HG03045 (cell line): ENCODE measurements at regions not wholly inside any gene's neighbourhood (a gene's known extent, or its start where the extent isn't known, plus 50 kb on each side); places are given as distances from the start of the nearest gene placed in this dataset.
"Not testable (repeated sequence)": the region's sequence is repeated elsewhere in the genome, so short reads cannot be mapped to it uniquely, and the experiment has no call there.

Source experiments
- ATAC-seq: cut with Tn5 transposase; IDR thresholded peaks from one replicate; pipeline ENCODE4 v1.9.1; 2021; ENCODE audit warnings: mild to moderate bottlenecking, moderate library complexity; ENCODE audit not compliant: unreplicated experiment

GRCh38 chr13:59043016-59043415 lies 1120.7 kb downstream of the DIAPH3 start:
- ATAC-seq = no peak

DNA sequence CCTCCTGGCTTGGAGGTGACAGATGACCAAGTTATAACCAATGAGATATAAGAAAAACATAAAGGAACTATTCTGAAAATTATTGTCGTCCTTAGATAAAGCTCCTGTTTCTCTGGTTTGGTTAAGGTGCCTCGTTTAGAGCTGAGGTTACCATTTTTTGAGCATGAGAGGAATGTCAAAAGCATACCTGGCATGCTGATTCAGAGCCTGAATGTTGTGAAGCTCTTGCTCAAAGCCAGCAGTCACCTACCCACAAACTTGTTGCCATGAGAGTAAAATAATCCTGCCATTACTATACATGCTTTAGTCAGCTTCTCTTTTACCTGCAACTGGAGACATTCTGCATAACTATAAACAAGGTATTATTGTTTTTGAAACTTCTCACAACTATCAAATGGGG lies 1116.2 kb downstream of the DIAPH3 start:
- ATAC-seq = no peak

GRCh38 chr13:59061621-59062020 lies 1102.1 kb downstream of the DIAPH3 start:
- ATAC-seq = no peak

- ATAC-seq = no peak
Observed at GRCh38 chr13:59064042-59064441, 1099.7 kb downstream of the DIAPH3 start.

GRCh38 chr13:59076386-59076785 lies 1087.3 kb downstream of the DIAPH3 start:
- not testable (repeated sequence) for ATAC-seq

DNA sequence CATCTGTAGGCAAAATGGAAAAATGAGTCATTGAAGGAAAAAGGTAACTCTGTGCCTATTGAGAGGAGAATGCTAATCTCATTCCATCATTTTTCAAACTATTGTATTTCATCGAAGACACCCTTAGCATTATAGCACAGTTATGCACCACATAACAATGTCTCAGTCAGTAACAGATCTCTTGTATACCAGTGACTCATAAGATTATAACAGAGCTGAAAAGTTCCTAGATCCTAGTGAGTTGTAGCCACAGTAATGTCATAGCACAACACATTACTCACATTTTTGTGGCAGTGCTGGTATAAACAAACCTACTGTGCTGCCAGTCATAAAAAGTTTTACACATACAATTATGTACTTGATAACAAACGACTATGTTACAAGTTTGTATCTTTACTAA lies 1077.6 kb downstream of the DIAPH3 start:
- ATAC-seq = no peak

- ATAC-seq = no peak
Observed at GRCh38 chr13:59088716-59089115, 1075.0 kb downstream of the DIAPH3 start.

- ATAC-seq = no peak
Observed at GRCh38 chr13:59094181-59094580, 1069.5 kb downstream of the DIAPH3 start.

DNA sequence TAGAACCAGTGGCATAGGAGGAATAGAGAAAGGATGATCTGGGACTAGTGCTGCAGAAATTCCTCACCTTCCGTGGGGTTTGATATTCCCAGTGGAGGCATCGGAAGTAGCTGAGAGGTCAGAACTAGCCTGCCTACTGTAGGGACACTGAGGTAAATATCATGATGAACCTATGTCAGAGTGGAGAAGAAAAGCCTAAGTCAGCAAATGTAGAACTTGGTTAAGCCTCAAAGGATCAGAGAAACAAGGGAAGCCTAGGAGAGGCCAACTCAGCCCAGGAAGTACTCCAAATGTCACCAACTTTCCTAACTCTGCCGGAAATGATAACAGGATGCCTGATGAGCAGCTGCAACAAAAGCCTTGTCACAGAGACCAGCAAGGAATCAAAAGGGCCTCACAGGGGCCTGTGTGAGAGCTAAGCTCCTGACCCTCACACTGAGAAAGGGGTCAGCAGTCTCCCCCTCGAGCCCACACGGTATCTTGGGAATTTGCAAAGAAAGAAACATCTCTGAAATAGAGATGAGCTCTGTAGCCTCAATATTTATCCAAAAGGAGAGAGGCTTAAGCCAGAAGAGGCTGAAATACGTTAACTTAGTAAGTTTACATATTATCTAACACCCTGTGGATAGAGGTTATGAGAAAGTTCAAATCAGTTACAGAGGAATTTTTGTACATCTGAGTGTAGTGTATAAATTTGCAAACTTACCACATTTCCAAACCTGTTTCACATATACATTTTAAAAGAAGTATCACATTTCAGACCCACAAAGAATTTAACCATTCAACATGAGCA lies 1064.3 kb downstream of the DIAPH3 start:
- ATAC-seq = no peak

- ATAC-seq = no peak
Observed at GRCh38 chr13:59103004-59103768, 1060.5 kb downstream of the DIAPH3 start.

DNA sequence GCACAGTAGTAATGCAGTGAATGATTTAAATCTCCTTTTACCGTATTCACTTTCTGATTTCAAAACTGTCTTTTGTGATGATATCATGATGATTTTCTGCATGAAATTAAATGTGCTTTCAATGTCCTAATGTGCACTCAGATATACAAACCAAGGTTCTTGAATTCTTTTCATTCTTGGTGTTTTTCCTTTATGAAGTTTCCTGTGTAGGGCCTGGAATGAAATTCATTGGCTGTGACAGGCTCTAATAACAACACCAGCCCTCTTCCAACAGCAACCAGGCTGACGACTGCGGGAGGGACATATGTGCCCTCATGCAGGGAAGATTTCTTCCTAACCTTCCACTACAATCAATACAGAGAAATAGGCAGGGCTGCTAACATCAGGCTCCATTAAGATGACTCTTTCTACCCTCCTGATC lies 1052.0 kb downstream of the DIAPH3 start:
- no peak for ATAC-seq

DNA sequence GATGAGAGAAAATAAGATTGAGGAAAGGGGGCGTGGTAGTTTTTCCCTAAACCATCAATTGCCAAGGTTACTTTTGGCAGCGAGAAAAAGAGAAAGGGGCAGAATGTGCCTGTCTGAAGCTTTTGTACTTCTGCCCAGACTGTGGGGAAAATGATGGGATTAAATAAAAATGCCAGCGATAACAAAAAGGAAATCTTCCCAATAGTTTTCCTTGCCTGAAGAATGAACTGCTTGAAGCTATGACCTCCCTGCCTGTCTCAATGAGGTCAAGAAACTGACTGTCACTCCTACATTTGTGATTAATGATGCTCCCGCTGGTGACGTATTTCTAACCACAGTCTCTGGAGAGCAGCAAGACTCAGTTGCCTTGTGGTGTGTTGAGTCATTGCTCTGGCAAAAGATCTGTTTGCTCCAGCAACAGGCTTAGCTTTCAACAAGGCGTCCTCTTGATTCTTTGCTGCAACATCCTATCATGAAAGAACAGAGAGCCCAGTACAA lies 1051.5 kb downstream of the DIAPH3 start:
- no peak for ATAC-seq

DNA sequence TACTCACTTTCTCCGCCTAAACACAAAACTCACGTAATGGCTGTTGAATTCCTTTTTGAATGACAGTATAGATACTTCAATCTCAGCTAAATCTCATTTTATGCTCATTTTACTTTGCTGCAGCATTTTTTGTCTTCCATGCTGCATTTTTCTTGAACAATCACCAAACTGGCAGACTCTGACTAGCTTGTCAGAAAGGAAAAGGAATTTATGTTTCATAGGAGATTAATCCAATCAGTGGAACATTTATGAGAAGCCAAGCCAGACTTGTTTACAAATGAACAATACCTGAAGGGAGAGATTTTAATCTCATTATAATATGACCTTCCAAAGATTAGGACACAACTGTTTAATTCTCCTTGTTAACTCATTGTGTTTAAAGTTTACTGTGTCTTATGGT lies 1044.3 kb downstream of the DIAPH3 start:
- no peak for ATAC-seq

DNA sequence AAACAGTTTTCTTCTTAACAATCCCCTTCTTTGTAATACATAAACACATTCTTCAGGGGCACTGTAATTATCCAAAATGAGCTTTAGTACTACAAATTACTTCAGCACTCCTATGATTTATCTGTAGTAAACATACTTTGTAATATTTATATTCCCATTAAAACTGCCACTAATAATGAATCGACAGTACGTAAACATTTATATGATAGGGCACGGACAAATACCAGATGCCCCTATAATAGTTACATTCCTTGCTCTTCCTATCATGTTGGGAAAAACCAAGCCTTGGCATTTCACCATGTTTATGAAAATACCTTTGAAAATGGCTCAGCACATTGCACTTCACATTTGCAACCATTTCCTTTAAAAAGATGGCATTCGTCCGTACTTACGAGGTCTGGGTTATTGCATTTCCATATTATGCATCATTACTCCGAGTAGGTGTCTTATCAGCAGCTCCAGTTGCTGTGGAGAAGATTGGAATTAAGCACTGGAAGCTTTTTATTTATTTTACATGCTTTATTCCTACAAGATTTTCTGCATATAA lies 1043.4 kb downstream of the DIAPH3 start:
- no peak for ATAC-seq

DNA sequence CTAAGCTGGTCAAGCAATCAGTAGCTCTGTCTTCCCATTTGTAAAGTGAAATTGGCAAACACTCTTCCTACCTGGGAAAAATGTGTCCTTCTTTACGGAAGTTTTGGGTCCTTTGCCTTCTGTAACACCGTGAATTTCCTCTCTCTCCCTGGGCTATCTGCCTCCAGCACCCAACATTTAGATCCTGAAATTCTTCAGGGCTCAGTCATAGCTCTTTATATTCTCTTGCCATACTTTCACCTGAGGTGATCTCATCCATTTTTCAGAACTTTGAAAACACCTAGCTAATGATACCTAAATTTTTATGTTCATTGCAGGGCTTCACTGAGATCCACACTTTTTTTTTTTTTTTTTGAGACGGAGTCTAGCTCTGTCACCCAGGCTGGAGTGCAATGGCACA lies 1042.2 kb downstream of the DIAPH3 start:
- no peak for ATAC-seq

GRCh38 chr13:59126474-59126873 lies 1037.3 kb downstream of the DIAPH3 start:
- no peak for ATAC-seq

DNA sequence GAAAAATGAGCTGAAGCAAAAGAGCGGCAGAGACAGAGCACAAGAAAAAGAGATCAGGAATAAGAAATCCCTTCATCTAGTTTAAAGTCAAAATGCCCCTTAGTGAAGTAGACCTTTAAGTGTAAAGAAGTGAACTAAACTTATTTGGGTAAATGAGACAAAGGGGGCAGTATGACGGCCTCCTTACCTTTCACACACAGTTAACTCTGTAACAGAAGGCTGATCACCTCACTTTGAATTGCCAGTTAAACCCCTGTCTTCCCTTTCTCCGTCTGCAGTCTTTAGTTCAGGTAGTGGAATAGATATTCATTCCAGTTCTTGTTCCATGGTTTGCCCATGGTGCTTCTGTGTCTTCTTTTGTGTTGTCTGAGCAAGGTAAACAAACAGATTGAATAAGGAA lies 1029.8 kb downstream of the DIAPH3 start:
- no peak for ATAC-seq

GRCh38 chr13:59144700-59145099 lies 1019.0 kb downstream of the DIAPH3 start:
- no peak for ATAC-seq

- ATAC-seq = no peak
Observed at GRCh38 chr13:59145381-59145780, 1018.3 kb downstream of the DIAPH3 start.

DNA sequence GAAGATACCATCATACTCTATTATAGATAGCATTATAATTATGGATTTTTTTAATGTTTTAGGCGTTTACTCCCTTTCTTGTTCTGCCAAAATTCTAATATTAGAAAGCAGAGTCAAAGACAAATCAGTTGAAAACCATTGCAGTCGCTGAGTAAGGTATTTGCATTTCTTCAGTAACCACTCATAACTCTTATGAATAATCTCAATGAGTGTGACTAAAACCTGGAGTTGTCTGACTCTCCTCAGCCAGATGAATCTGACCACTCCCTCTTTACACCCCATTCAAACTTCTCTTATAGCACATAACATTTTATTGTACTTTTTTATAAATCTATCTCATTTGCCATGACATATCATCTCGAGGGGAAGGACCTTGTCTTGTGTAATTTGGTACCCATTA lies 1006.5 kb downstream of the DIAPH3 start:
- ATAC-seq = no peak

DNA sequence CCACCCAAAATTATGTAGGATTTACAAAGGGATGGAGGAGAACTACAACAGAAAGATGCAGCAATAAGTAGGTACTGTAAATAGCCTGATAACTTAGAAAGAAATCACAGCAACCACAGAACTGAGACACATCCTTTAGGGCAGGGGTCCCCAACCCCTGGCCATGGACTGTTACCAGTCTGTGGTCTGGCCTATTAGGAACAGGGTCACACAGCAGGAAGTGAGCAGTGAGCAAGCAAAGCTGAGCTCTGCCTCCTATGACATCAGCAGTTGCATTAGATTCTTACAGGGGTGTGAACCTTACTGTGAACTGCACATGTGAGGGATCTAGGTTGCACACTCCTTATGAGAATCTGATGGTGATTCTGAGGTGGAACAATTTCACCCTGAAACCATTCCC lies 997.6 kb downstream of the DIAPH3 start:
- ATAC-seq = no peak

- no peak for ATAC-seq
Observed at GRCh38 chr13:59172076-59172475, 991.7 kb downstream of the DIAPH3 start.
